ENCODE measurements at regions not wholly inside any gene's neighbourhood (a gene's known extent, or its start where the extent isn't known, plus 50 kb on each side); places are given as distances from the start of the nearest gene placed in this dataset.

DNA sequence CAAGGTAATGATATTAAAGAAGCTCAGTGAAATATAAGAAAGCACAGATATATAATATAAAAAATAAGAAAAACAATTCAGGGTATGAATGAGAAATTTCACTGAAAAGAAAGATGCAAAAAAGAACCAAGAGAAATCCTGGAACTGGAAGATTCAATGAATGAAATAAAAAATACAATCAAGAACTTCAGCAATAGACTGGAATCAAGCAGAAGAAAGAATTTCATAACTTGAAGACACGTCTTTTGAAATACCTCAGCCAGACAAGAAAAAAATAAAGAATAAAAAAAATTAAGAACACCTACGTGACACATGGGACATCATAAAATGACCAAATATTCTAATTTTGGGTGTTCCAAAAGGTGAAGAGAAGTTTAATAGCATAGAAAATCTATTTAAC, 104.6 kb upstream of the NEO1 start:
- no peak for TF ChIP-seq CTCF (IDR thresholded peaks at IDR 0.05)
- TF ChIP-seq POLR2A (IDR thresholded peaks at IDR 0.05): no peak
- TF ChIP-seq POLR2AphosphoS5 (IDR thresholded peaks at IDR 0.05): no peak
- TF ChIP-seq EP300 (IDR thresholded peaks at IDR 0.05; ENCODE audit: low read depth): no peak
